DOHH2 (cell line): ENCODE measurements at regions not wholly inside any gene's neighbourhood (a gene's known extent, or its start where the extent isn't known, plus 50 kb on each side); places are given as distances from the start of the nearest gene placed in this dataset.

Experiments used
- CTCF ChIP-seq: fragments of 200-600 bp; sonication (generic); IDR thresholded peaks from one replicate; pipeline ENCODE4 v1.5.1; 2014; ENCODE audit warnings: antibody characterized with exemption, mild to moderate bottlenecking, low read depth, low read length; ENCODE audit not compliant: poor library complexity, severe bottlenecking
- EZH2phosphoT487 ChIP-seq: fragments of 200-600 bp; sonication (generic); IDR thresholded peaks from 2 replicates; pipeline ENCODE4 v1.6.1; 2017; ENCODE audit warnings: borderline replicate concordance, mild to moderate bottlenecking, antibody characterized with exemption, low read length, moderate library complexity, mixed read lengths

GRCh38 chr2:54396798-54397197 lies 59.3 kb upstream of the SPTBN1 start:
- TF ChIP-seq CTCF (no peak), EZH2phosphoT487 (no peak)
